Tibial artery (tissue), 4 donors: ENCODE measurements at regions not wholly inside any gene's neighbourhood (a gene's known extent, or its start where the extent isn't known, plus 50 kb on each side); places are given as distances from the start of the nearest gene placed in this dataset.

Experiments
- DNase-seq, 2 donors: peaks; one replicate each; pipeline ENCODE4 v3.0.0-alpha.2; 2019
- H3K27ac ChIP-seq, 2 donors: fragments of 200-600 bp; sonication (generic) in 1 of 2; 1 replicate in 1 of 2; 2 replicates in 1 of 2; pipeline ENCODE4 v1.5.1; 2018 to 2019; ENCODE audit warnings: mild to moderate bottlenecking in 1 of 2
- H3K27me3 ChIP-seq, 2 donors: fragments of 200-600 bp; sonication (generic) in 1 of 2; one replicate each; pipeline versions ENCODE4 v1.5.1 to v1.6.0; 2016 to 2019
- H3K36me3 ChIP-seq, 3 donors: fragments of 200-600 bp; sonication (generic) in 2 of 3; one replicate each; pipeline ENCODE4 v1.5.1; 2016 to 2019; ENCODE audit warnings: mild to moderate bottlenecking in 2 of 3
- H3K4me1 ChIP-seq, 4 donors: fragments of 200-600 bp; sonication (generic) in 2 of 4; 1 replicate in 3 of 4; 2 replicates in 1 of 4; pipeline ENCODE4 v1.5.1; 2016 to 2019
- H3K4me3 ChIP-seq, 2 donors: fragments of 200-600 bp; sonication (generic) in 1 of 2; 1 replicate in 1 of 2; 2 replicates in 1 of 2; pipeline ENCODE4 v1.5.1; 2018 to 2019; ENCODE audit warnings: mild to moderate bottlenecking in 2 of 2
- H3K9me3 ChIP-seq, 3 donors: fragments of 200-600 bp; sonication (generic) in 1 of 3; one replicate each; pipeline ENCODE4 v1.5.1; 2016 to 2019
- CTCF ChIP-seq, 2 experiments: fragments of 200-600 bp in 1 of 2; fragments of 450-650 bp in 1 of 2; IDR thresholded peaks; one replicate each; pipeline ENCODE4 v1.5.1; 2017 to 2019; ENCODE audit warnings: antibody characterized with exemption in 2 of 2, mild to moderate bottlenecking in 1 of 2, moderate library complexity in 1 of 2
- intact Hi-C: fragments of 100-400 bp; cut with DNase I; formaldehyde crosslinking; loops from one replicate; pipeline ENCODE4 v1.15.0; 2023; ENCODE audit warnings: low total_unique reads

- Histone ChIP-seq H3K4me1 (no peaks in the 10 kb centered on the region), H3K27ac (no peak overlapping the region), H3K36me3 (no peaks in the 10 kb centered on the region), H3K4me3 (no peak overlapping the region), H3K9me3 (no peaks in the 10 kb centered on the region), H3K27me3 (no peaks in the 10 kb centered on the region)
- TF ChIP-seq CTCF (IDR thresholded peaks at IDR 0.05) = no peak
- intact Hi-C loops = no loop called here
- no peak for DNase-seq
Measured at GRCh38 chr3:103977417-103977816, 1389.3 kb upstream of the ALCAM start.

GRCh38 chr3:103991461-103992115, 1375.1 kb upstream of the ALCAM start:
- intact Hi-C loops = no loop called here
- no peaks in the 10 kb centered on the region for H3K27me3 ChIP-seq
- no peak overlapping the region for H3K4me3 ChIP-seq
- no peak for TF ChIP-seq CTCF (IDR thresholded peaks at IDR 0.05)
- no peak overlapping the region for H3K27ac ChIP-seq
- no peak for DNase-seq
- H3K4me1 ChIP-seq = no peaks in the 10 kb centered on the region
- H3K9me3 ChIP-seq = no peaks in the 10 kb centered on the region
- no peaks in the 10 kb centered on the region for H3K36me3 ChIP-seq

- Histone ChIP-seq H3K9me3 (no peaks in the 10 kb centered on the region), H3K27ac (no peak overlapping the region), H3K27me3 (no peaks in the 10 kb centered on the region), H3K4me1 (no peaks in the 10 kb centered on the region), H3K36me3 (no peaks in the 10 kb centered on the region), H3K4me3 (no peak overlapping the region)
- intact Hi-C loops = no loop called here
- no peak for DNase-seq
- TF ChIP-seq CTCF (IDR thresholded peaks at IDR 0.05) = no peak
Measured at GRCh38 chr3:103992469-103992868, 1374.2 kb upstream of the ALCAM start.

GRCh38 chr3:104004956-104005355, 1361.8 kb upstream of the ALCAM start:
- H3K4me3 ChIP-seq = no peak overlapping the region
- intact Hi-C loops = no loop called here
- TF ChIP-seq CTCF (IDR thresholded peaks at IDR 0.05) = no peak
- no peaks in the 10 kb centered on the region for H3K27me3 ChIP-seq
- no peak overlapping the region for H3K27ac ChIP-seq
- H3K9me3 ChIP-seq = no peaks in the 10 kb centered on the region
- no peak for DNase-seq
- no peaks in the 10 kb centered on the region for H3K4me1 ChIP-seq
- no peaks in the 10 kb centered on the region for H3K36me3 ChIP-seq

GRCh38 chr3:104005815-104006214, 1360.9 kb upstream of the ALCAM start:
- Histone ChIP-seq H3K27ac (no peak overlapping the region), H3K27me3 (no peaks in the 10 kb centered on the region), H3K36me3 (no peaks in the 10 kb centered on the region), H3K4me3 (no peak overlapping the region), H3K9me3 (no peaks in the 10 kb centered on the region), H3K4me1 (no peaks in the 10 kb centered on the region)
- intact Hi-C loops = no loop called here
- no peak for DNase-seq
- no peak for TF ChIP-seq CTCF (IDR thresholded peaks at IDR 0.05)

- intact Hi-C loops = no loop called here
- Histone ChIP-seq H3K27me3 (no peaks in the 10 kb centered on the region), H3K4me3 (no peak overlapping the region), H3K27ac (no peak overlapping the region), H3K4me1 (no peaks in the 10 kb centered on the region), H3K36me3 (no peaks in the 10 kb centered on the region), H3K9me3 (peaks cover 0 to 10% (median 4%) of the 10 kb centered on the region in 3 donors)
- no peak for TF ChIP-seq CTCF (IDR thresholded peaks at IDR 0.05)
- DNase-seq = no peak
Measured at GRCh38 chr3:104018541-104018940, 1348.2 kb upstream of the ALCAM start.
